GM06990 (cell line): ENCODE measurements at regions not wholly inside any gene's neighbourhood (a gene's known extent, or its start where the extent isn't known, plus 50 kb on each side); places are given as distances from the start of the nearest gene placed in this dataset.

Source experiments
- DNase-seq: peaks from one replicate; pipeline ENCODE4 v3.0.0-alpha.2; 2011; ENCODE audit not compliant: insufficient read length; ENCODE audit errors: extremely low read depth
- H3K27me3 ChIP-seq: replicated peaks from 2 replicates; pipeline ENCODE4 v1.6.0; 2011; ENCODE audit warnings: low read length; ENCODE audit not compliant: control insufficient read depth, insufficient read depth
- H3K36me3 ChIP-seq: 2 replicates; pipeline ENCODE4 v1.5.1; 2011; ENCODE audit warnings: low read length; ENCODE audit not compliant: control insufficient read depth, insufficient read depth
- H3K4me3 ChIP-seq: replicated peaks from 2 replicates; pipeline ENCODE4 v1.5.1; 2011; ENCODE audit warnings: low read depth, mild to moderate bottlenecking, control low read depth, low read length
- TF ChIP-seq, protein P1 (sequence below): IDR thresholded peaks from 2 replicates; pipeline ENCODE4 v1.5.1; 2011; ENCODE audit warnings: low read length, control low read depth, mild to moderate bottlenecking, inconsistent platforms; ENCODE audit not compliant: insufficient read depth, poor library complexity, severe bottlenecking

DNA sequence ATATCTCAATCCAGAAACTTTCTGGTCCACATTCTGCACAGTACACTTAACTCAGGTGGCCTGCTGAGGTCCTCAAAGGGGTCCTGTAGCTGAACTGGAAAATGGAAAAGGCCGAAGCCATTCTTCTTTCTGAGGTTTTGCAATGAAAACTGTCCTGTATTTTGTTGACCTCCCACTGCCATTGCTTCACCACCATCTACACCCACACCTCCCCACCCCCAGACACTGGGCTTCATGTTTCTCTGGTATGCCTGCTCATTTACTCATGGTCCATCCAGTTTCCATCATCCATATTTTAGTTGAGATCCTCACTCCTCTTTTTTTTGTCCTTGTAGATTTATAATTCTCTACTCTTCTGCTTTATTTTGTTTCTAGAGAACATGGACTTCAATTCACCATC lies 115.7 kb upstream of the SLC24A5 start:
- TF ChIP-seq, protein P1, sequence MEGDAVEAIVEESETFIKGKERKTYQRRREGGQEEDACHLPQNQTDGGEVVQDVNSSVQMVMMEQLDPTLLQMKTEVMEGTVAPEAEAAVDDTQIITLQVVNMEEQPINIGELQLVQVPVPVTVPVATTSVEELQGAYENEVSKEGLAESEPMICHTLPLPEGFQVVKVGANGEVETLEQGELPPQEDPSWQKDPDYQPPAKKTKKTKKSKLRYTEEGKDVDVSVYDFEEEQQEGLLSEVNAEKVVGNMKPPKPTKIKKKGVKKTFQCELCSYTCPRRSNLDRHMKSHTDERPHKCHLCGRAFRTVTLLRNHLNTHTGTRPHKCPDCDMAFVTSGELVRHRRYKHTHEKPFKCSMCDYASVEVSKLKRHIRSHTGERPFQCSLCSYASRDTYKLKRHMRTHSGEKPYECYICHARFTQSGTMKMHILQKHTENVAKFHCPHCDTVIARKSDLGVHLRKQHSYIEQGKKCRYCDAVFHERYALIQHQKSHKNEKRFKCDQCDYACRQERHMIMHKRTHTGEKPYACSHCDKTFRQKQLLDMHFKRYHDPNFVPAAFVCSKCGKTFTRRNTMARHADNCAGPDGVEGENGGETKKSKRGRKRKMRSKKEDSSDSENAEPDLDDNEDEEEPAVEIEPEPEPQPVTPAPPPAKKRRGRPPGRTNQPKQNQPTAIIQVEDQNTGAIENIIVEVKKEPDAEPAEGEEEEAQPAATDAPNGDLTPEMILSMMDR: no peak
- Histone ChIP-seq H3K4me3 (no peak overlapping the region), H3K27me3 (no peaks in the 10 kb centered on the region; the same call in 1 of the 2 replicates), H3K36me3 (no peaks in the 10 kb centered on the region)
- DNase-seq: no peak

- DNase-seq: no peak
- TF ChIP-seq, protein P1: no peak
- H3K36me3 ChIP-seq: no peaks in the 10 kb centered on the region
- H3K27me3 ChIP-seq: no peaks in the 10 kb centered on the region; the same call in 1 of the 2 replicates
- H3K4me3 ChIP-seq: no peak overlapping the region
Observed at GRCh38 chr15:48006031-48006511, 114.7 kb upstream of the SLC24A5 start.

- TF ChIP-seq, protein P1: no peak
- DNase-seq: no peak
- no peaks in the 10 kb centered on the region; the same call in 1 of the 2 replicates for H3K27me3 ChIP-seq
- no peaks in the 10 kb centered on the region for H3K36me3 ChIP-seq
- H3K4me3 ChIP-seq: no peak overlapping the region
Observed at GRCh38 chr15:48010316-48010715, 110.5 kb upstream of the SLC24A5 start.

DNA sequence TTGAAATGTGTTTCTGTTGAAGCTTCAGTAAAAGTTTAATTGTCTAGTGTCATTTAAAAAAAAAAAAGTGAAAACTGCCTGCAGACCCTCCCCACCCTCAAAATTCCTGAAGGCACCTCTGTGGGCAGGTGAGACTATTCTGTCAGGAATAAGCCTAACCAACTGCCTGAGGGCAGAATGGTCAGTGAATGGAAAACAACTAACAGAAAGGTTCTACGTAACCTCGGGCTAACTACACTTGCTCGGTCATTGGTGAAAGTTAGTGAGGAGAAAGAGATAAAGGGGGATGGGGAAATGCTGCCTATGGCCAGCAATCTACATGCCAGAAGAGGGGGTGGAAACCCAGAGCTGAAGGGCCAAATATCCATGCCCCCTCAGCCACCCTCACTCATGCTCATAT lies 108.6 kb upstream of the SLC24A5 start:
- no peaks in the 10 kb centered on the region; the same call in 1 of the 2 replicates for H3K27me3 ChIP-seq
- no peaks in the 10 kb centered on the region for H3K36me3 ChIP-seq
- TF ChIP-seq, protein P1: no peak
- no peak for DNase-seq
- no peak overlapping the region for H3K4me3 ChIP-seq

DNA sequence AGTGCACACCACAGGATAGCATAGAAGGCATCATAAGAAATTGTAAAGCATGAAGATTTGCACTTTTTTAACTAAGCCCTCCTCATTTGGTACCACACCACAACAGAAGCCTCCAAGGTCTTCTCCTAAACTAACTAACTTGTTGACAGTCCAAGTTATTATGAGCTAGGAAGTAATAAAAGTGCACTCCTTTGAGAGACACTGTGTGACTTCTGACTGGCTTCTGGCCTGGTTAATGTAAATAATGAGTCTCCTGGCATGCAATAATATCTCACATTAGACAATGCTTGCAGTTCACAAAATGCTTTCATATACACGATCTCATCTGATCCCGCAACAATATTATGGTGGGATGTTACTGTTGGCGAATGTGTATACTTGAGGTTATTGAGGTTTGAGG lies 103.9 kb upstream of the SLC24A5 start:
- Histone ChIP-seq H3K36me3 (no peaks in the 10 kb centered on the region), H3K27me3 (no peaks in the 10 kb centered on the region)
- TF ChIP-seq, protein P1: no peak

DNA sequence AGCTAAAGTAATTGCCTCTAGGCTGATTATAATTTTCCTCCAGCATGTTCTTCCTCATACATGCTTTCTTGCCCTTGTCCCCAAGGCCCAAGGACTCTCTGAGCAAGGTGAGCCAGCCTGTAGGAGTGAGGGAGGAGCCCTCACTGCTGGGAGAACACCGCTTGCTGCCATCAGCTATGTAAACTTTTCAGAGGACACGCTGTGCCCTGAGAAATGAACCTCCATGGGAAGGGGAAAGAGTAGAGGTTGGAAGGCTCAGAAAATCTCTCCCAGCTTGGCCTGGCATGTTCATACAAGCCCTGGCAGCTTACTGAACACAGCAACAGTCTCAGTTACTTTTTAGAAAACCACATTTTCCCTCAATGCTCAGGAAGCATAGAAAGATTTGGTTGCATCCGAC lies 103.0 kb upstream of the SLC24A5 start:
- H3K36me3 ChIP-seq: no peaks in the 10 kb centered on the region
- DNase-seq: no peak
- H3K4me3 ChIP-seq: no peak overlapping the region
- TF ChIP-seq, protein P1: no peak
- H3K27me3 ChIP-seq: no peaks in the 10 kb centered on the region

More for the DNA sequence above, 103.9 kb upstream of the SLC24A5 start:
- H3K4me3 ChIP-seq: no peak overlapping the region
- DNase-seq: no peak
